GM10266 (cell line): ENCODE measurements at regions not wholly inside any gene's neighbourhood (a gene's known extent, or its start where the extent isn't known, plus 50 kb on each side); places are given as distances from the start of the nearest gene placed in this dataset.

ENCODE experiments used
- DNase-seq: peaks from one replicate; pipeline ENCODE4 v3.0.0; 2012; ENCODE audit errors: extremely low spot score
- CTCF ChIP-seq: IDR thresholded peaks from 2 replicates; pipeline ENCODE4 v1.5.1; 2012; ENCODE audit warnings: mild to moderate bottlenecking, low read depth; ENCODE audit not compliant: control insufficient read depth, insufficient read depth; ENCODE audit errors: missing control alignments

GRCh38 chr1:69459244-69459643 lies 108.5 kb upstream of the LRRC7 start:
- no peak for TF ChIP-seq CTCF

GRCh38 chr1:69475021-69475420 lies 92.7 kb upstream of the LRRC7 start:
- no peak for TF ChIP-seq CTCF
- no peak for DNase-seq

More at GRCh38 chr1:69459244-69459643, 108.5 kb upstream of the LRRC7 start:
- DNase-seq: no peak

- no peak for DNase-seq
- TF ChIP-seq CTCF: no peak
Observed at GRCh38 chr1:69479734-69480133, 88.0 kb upstream of the LRRC7 start.

- TF ChIP-seq CTCF: no peak
- DNase-seq: no peak
Observed at GRCh38 chr1:69483246-69483645, 84.5 kb upstream of the LRRC7 start.

- no peak for DNase-seq
- no peak for TF ChIP-seq CTCF
Observed at GRCh38 chr1:69485616-69486015, 82.1 kb upstream of the LRRC7 start.

- no peak for DNase-seq
- TF ChIP-seq CTCF: no peak
Observed at GRCh38 chr1:69491416-69491815, 76.3 kb upstream of the LRRC7 start.

GRCh38 chr1:69492286-69492685 lies 75.4 kb upstream of the LRRC7 start:
- TF ChIP-seq CTCF: no peak
- no peak for DNase-seq

- no peak for TF ChIP-seq CTCF
- no peak for DNase-seq
Observed at GRCh38 chr1:69494221-69494620, 73.5 kb upstream of the LRRC7 start.
